ENCODE measurements at regions not wholly inside any gene's neighbourhood (a gene's known extent, or its start where the extent isn't known, plus 50 kb on each side); places are given as distances from the start of the nearest gene placed in this dataset.

GRCh38 chr6:143615785-143616184 is 62.0 kb upstream of the PHACTR2 start:
- Mint-ChIP-seq H3K4me1 (peaks cover 4% of the 10 kb centered on the region), H3K27me3 (ENCODE audit: low read depth) (no peaks in the 10 kb centered on the region)

GRCh38 chr6:143614235-143614634 is 63.5 kb upstream of the PHACTR2 start:
- no peak overlapping the region for H3K4me3 Mint-ChIP-seq
- no peaks in the 10 kb centered on the region for H3K36me3 Mint-ChIP-seq (ENCODE audit: low read depth)
- no peaks in the 10 kb centered on the region for H3K27me3 Mint-ChIP-seq (ENCODE audit: low read depth)
- peaks cover 3% of the 10 kb centered on the region for H3K9me3 Mint-ChIP-seq
- no peak for DNase-seq (ENCODE audit: low read depth, low spot score)
- H3K4me1 Mint-ChIP-seq = no peaks in the 10 kb centered on the region
- no peak overlapping the region for H3K27ac Mint-ChIP-seq (ENCODE audit: unreplicated experiment)
- TF ChIP-seq CTCF (conservative IDR thresholded peaks at IDR 0.05) = no peak

More at GRCh38 chr6:143615785-143616184, 62.0 kb upstream of the PHACTR2 start:
- no peak for TF ChIP-seq CTCF (conservative IDR thresholded peaks at IDR 0.05)
- Mint-ChIP-seq H3K27ac (ENCODE audit: unreplicated experiment) (no peak overlapping the region), H3K4me3 (no peak overlapping the region), H3K9me3 (peaks cover 3% of the 10 kb centered on the region), H3K36me3 (ENCODE audit: low read depth) (no peaks in the 10 kb centered on the region)
- DNase-seq (ENCODE audit: low read depth, low spot score) = no peak

GRCh38 chr6:143613749-143614148 is 64.0 kb upstream of the PHACTR2 start:
- DNase-seq (ENCODE audit: low read depth, low spot score) = no peak
- Mint-ChIP-seq H3K9me3 (peaks cover 3% of the 10 kb centered on the region), H3K4me1 (no peaks in the 10 kb centered on the region), H3K27me3 (ENCODE audit: low read depth) (no peaks in the 10 kb centered on the region), H3K36me3 (ENCODE audit: low read depth) (no peaks in the 10 kb centered on the region), H3K4me3 (no peak overlapping the region), H3K27ac (ENCODE audit: unreplicated experiment) (no peak overlapping the region)
- TF ChIP-seq CTCF (conservative IDR thresholded peaks at IDR 0.05) = no peak

GRCh38 chr6:143612186-143612585 is 65.6 kb upstream of the PHACTR2 start:
- DNase-seq (ENCODE audit: low read depth, low spot score) = no peak
- peaks cover 3% of the 10 kb centered on the region for H3K9me3 Mint-ChIP-seq
- H3K36me3 Mint-ChIP-seq (ENCODE audit: low read depth) = no peaks in the 10 kb centered on the region
- TF ChIP-seq CTCF (conservative IDR thresholded peaks at IDR 0.05) = no peak
- H3K27ac Mint-ChIP-seq (ENCODE audit: unreplicated experiment) = no peak overlapping the region
- peaks cover 3% of the 10 kb centered on the region for H3K4me1 Mint-ChIP-seq
- H3K27me3 Mint-ChIP-seq (ENCODE audit: low read depth) = no peaks in the 10 kb centered on the region
- no peak overlapping the region for H3K4me3 Mint-ChIP-seq

DNA sequence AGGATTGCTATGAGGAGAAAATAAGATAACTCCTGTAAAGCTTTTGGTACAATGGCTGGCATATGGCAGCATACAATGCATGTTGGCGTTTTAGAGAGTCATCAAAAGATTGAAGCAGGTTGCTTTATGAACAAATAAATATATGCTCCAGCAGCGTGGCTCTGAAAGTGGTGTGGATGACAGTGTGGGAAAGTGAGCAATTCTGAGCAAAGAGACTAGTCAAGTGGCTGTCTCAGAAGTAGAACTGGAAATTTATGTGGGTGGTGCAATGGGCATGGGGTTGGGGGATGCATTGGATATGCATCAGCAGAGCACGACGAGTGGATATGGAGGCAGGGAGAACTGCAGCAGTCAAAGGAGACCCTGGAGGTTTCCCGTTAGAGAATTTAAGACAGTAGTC is 66.2 kb upstream of the PHACTR2 start:
- Mint-ChIP-seq H3K36me3 (ENCODE audit: low read depth) (no peaks in the 10 kb centered on the region), H3K27ac (ENCODE audit: unreplicated experiment) (no peak overlapping the region), H3K4me3 (no peak overlapping the region), H3K27me3 (ENCODE audit: low read depth) (no peaks in the 10 kb centered on the region), H3K4me1 (peaks cover 3% of the 10 kb centered on the region), H3K9me3 (peaks cover 3% of the 10 kb centered on the region)
- no peak for TF ChIP-seq CTCF (conservative IDR thresholded peaks at IDR 0.05)
- DNase-seq (ENCODE audit: low read depth, low spot score) = no peak

DNA sequence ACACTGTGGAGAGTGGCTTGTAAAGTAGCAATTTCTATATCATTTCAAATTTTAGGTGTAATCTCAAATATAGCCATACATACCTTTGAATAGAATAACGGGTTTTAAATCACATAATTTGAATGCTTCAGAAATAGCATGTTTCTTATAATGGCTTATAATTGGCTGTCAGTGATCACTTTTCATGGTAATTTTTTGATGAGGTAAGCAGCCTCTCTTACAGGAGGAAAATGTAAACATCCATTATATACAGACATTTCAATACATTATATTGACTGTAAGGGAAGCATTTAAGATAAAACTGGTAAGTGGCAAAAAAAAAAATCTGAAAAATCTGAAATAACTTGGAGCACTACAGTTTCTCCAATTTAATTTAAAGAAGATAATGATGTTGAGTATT is 67.8 kb upstream of the PHACTR2 start:
- Mint-ChIP-seq H3K9me3 (peaks cover 3% of the 10 kb centered on the region), H3K36me3 (ENCODE audit: low read depth) (no peaks in the 10 kb centered on the region), H3K27ac (ENCODE audit: unreplicated experiment) (no peak overlapping the region), H3K4me1 (peaks cover 3% of the 10 kb centered on the region), H3K4me3 (no peak overlapping the region), H3K27me3 (ENCODE audit: low read depth) (no peaks in the 10 kb centered on the region)
- no peak for TF ChIP-seq CTCF (conservative IDR thresholded peaks at IDR 0.05)
- DNase-seq (ENCODE audit: low read depth, low spot score) = no peak

All from neural crest cell (in vitro differentiated cells).